ENCODE measurements at regions not wholly inside any gene's neighbourhood (a gene's known extent, or its start where the extent isn't known, plus 50 kb on each side); places are given as distances from the start of the nearest gene placed in this dataset.

DNA sequence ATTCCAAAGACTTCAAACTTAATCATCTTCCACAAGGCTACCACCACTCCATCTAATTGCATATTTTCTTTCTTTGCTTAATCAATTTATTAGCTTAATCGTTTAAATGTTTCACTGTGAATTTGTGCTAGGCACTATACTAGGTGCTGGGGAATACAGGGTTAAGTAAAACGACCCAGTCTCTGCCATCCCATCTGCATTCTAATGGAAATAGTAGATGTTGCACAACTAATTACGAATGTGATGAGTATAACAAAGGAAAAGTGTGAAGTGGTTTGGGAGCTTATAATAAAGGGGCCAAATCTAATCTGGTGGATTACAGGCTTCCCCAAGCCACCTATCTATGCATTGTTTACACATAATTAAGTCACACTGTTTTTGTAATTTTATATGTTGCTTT, 147.1 kb downstream of the FAM181B start:
- TF ChIP-seq CTCF (IDR thresholded peaks at IDR 0.05; ENCODE audit: low read depth, low read length, poor library complexity, severe bottlenecking) (no peak), EZH2phosphoT487 (IDR thresholded peaks at IDR 0.05; ENCODE audit: borderline replicate concordance, low read length) (no peak)
